HUES48 (cell line): ENCODE measurements at regions not wholly inside any gene's neighbourhood (a gene's known extent, or its start where the extent isn't known, plus 50 kb on each side); places are given as distances from the start of the nearest gene placed in this dataset.
"Not testable (repeated sequence)": the region's sequence is repeated elsewhere in the genome, so short reads cannot be mapped to it uniquely, and the experiment has no call there.

Experiments used
- H3K27ac ChIP-seq: one replicate; pipeline ENCODE4 v1.7.0; 2013; ENCODE audit warnings: low read depth, low read length, inconsistent platforms
- H3K27me3 ChIP-seq: 2 replicates; pipeline ENCODE4 v1.6.1; 2013; ENCODE audit warnings: mild to moderate bottlenecking, low read length; ENCODE audit not compliant: control insufficient read depth, insufficient read depth
- H3K36me3 ChIP-seq: 2 replicates; pipeline ENCODE4 v1.6.1; 2013; ENCODE audit warnings: low read length; ENCODE audit not compliant: control insufficient read depth, insufficient read depth
- H3K4me1 ChIP-seq: 2 replicates; pipeline ENCODE4 v1.6.1; 2013; ENCODE audit warnings: mild to moderate bottlenecking, low read length; ENCODE audit not compliant: control insufficient read depth, insufficient read depth
- H3K4me3 ChIP-seq: 2 replicates; pipeline ENCODE4 v1.5.1; 2013; ENCODE audit warnings: mild to moderate bottlenecking, low read depth, low read length
- H3K9ac ChIP-seq: 2 replicates; pipeline ENCODE4 v1.6.1; 2013; ENCODE audit warnings: mild to moderate bottlenecking, low read depth, low read length, moderate library complexity
- H3K9me3 ChIP-seq: 2 replicates; pipeline ENCODE4 v1.6.1; 2013; ENCODE audit warnings: low read length; ENCODE audit not compliant: control insufficient read depth, insufficient read depth

DNA sequence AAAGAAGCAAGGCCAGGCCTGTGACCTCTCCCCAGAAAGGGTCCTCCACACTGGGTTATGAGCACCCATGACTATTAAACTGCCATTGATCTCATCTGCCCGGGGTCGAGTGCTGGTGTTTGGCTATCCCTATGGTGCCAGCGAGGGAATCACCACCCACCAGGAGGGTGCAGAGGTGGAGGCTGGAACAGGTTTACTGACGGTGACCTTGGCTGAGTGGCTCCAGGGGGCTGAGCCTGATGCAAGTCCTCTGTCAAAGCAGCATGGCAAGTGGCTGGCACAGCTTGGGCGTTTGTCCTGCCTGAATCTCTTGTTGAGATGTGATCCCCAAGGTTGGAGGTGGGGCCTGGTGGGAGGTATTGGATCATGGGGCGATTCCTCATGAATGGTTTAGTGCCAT is 196.4 kb upstream of the HDAC4 start:
- H3K4me1 ChIP-seq, result peaks cover 4% of the 10 kb centered on the region; the same call in 1 of the 2 replicates
- 0 out of 2 replicates have a peak, but pooled peaks cover 1% of the 10 kb centered on the region for H3K27me3 ChIP-seq
- H3K4me3 ChIP-seq, result no peak overlapping the region
- no peak overlapping the region for H3K27ac ChIP-seq
- H3K9me3 ChIP-seq, result peaks cover 3% of the 10 kb centered on the region; the same call in 1 of the 2 replicates
- H3K9ac ChIP-seq, result no peak overlapping the region
- no peaks in the 10 kb centered on the region for H3K36me3 ChIP-seq

DNA sequence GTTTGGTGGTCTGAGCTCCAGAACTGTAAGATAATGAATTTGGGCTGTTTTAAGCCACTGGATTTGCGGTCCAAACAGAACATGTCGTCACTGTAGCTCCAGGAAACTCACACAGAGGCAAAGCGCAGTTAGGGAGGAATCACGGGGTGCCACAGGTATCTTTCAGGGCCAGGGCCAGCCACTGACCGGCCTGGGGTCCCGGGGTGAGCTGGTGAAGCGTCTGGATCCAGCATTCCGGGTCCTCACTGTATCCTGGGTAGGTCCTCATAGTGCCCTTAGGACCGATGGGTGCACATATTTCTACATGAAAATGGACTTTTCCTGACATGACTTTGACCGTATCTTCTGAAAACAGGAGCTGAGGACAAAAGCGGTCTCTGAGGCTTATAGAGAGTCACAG is 196.0 kb upstream of the HDAC4 start:
- H3K27me3 ChIP-seq, result no peaks in the 10 kb centered on the region
- H3K4me1 ChIP-seq, result peaks cover 1% of the 10 kb centered on the region; the same call in 1 of the 2 replicates

DNA sequence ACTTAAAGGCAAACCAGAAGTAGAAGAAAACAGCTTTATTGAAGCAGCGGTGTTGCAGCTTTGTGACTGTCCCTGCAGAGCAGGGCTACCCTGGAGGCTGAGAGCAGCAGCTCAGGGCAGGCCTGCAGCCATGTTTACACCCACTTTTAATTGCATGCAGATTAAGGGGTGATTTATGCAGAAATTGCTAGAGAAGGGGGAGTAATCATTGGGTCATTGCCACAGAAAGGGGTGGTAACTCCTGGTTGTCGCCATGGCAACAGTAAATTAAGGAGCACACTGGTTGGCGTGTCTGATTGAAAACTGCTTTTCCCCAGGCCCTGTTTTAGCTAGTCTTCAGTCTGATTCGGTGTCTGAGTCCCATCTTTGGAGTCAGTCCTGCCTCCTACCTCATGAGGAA is 195.4 kb upstream of the HDAC4 start:
- Histone ChIP-seq H3K4me3 (no peak overlapping the region), H3K9me3 (peaks cover 6% of the 10 kb centered on the region), H3K9ac (no peak overlapping the region), H3K27ac (no peak overlapping the region), H3K36me3 (no peaks in the 10 kb centered on the region), H3K27me3 (no peaks in the 10 kb centered on the region), H3K4me1 (no peaks in the 10 kb centered on the region)

More for the DNA sequence above, 196.0 kb upstream of the HDAC4 start:
- Histone ChIP-seq H3K36me3 (no peaks in the 10 kb centered on the region), H3K27ac (no peak overlapping the region), H3K9me3 (peaks cover 6% of the 10 kb centered on the region; the same call in 1 of the 2 replicates), H3K9ac (no peak overlapping the region), H3K4me3 (no peak overlapping the region)

DNA sequence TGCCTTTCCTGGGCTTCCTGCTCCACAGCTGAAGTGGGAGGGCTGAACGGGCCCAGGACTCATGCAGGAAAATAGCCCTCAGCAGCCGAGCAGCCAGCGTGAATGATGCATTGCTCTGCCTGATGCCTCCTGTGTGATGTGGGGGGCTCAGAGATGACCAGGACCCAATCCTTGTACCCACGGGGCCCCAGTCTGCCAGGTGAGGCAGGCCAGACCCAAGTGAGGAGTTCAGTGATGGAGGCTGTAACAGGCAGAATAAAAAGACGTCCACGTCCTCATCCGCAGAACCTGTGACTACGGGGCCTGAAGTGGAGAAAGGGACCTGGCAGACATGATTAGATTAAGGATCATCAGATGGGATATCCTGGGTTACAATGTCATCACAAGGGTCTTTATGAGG is 194.9 kb upstream of the HDAC4 start:
- Histone ChIP-seq H3K9me3 (peaks cover 11% of the 10 kb centered on the region), H3K4me3 (no peak overlapping the region), H3K27ac (no peak overlapping the region), H3K4me1 (no peaks in the 10 kb centered on the region), H3K9ac (no peak overlapping the region), H3K27me3 (no peaks in the 10 kb centered on the region), H3K36me3 (no peaks in the 10 kb centered on the region)

DNA sequence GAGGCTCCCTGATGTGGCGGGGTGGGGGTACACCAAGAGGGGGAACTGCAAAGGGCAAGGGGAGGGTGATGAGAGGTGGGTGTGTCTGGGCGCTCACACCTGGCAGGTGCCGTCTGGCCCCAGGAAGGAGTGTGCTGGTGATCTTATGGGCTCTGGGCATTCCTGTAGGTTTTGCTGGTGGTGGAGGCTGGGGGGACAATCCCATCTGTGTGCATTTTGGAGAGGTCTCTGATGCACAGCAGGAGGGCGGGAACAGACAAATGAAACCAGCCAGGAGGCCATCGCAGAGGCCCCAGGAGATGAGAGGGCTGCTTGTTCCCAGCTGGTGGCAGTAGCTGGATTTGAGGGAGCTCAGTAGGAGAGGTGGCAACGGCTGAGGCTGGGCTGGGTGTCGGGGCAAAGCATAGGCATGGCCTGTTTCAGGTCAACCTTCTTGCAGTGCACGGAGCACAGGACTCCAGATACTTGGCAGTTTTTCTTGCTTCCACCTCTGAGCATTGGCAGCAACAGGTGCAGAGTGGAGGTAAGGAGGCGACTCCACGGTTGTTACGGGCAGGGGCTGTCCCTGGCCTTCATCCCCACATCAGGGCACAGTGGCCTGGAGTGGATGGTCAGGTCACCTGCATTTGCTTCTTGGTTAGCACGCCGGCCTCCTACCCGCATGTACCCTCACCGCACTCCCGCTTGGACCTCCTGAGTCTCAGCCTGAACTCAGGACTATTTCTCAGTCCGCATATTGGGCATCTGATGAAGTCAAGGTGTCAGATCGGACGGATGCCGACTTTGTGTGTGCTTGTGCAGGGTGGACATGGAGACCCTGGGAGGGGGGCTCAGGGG is 194.2 kb upstream of the HDAC4 start:
- no peaks in the 10 kb centered on the region for H3K36me3 ChIP-seq
- no peak overlapping the region for H3K9ac ChIP-seq
- peaks cover 11% of the 10 kb centered on the region for H3K9me3 ChIP-seq
- H3K4me3 ChIP-seq, result no peak overlapping the region
- no peaks in the 10 kb centered on the region for H3K27me3 ChIP-seq
- H3K4me1 ChIP-seq, result no peaks in the 10 kb centered on the region
- no peak overlapping the region for H3K27ac ChIP-seq

DNA sequence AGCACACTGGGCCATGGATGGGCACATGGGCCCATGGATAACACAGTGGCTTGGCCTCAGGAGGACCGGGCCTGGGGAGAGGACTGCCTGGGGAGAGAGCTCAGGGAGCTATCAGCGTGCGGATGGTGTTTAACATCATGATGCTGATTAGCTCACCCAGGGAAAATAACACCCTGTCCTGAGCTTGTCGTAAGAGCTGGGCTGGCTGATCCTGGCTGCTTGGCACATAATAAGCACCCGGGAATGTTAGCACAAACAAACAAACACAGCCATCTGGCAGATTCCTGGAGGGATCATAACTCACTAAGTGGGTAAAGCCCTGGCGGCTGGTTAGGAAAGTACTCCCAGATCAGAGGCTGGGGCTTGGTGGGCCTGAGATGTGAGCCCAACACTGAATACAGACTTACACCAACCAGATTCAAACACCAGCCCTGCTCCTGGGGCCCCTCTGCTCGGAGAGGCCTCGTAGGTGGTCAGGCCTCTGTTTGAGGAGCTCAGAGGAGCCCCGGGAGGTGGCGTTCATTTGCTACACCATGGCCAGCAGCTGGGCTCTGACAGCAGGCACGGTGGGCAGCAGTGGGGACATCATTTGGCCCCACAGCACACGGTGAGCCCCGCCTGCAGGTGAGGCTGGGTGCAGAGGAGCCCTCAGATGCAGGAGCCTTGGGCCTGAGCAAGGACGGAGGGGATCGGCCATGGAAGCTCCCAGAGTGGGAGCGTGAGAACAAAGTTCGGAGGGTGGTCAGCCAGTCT is 193.4 kb upstream of the HDAC4 start:
- H3K27ac ChIP-seq, result no peak overlapping the region

DNA sequence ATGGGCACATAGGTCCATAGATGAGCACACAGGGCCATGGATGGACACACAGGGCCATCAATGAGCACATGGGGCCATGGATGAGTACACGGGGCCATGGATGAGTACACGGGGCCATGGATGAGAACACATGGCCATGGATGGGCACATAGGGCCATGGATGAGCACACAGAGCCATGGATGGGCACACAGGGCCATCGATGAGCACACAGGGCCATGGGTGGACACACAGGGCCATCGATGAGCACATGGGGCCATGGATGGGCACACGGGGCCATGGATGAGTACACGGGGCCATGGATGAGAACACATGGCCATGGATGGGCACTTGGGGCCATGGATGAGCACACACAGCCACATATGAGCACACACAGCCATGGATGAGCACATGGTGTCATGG is 192.6 kb upstream of the HDAC4 start:
- Histone ChIP-seq H3K4me1 (no peaks in the 10 kb centered on the region), H3K27ac (no peak overlapping the region), H3K9me3 (peaks cover 11% of the 10 kb centered on the region), H3K27me3 (no peaks in the 10 kb centered on the region), H3K36me3 (no peaks in the 10 kb centered on the region), H3K9ac (no peak overlapping the region), H3K4me3 (no peak overlapping the region)

More for the DNA sequence above, 193.4 kb upstream of the HDAC4 start:
- no peaks in the 10 kb centered on the region for H3K4me1 ChIP-seq
- no peaks in the 10 kb centered on the region for H3K36me3 ChIP-seq
- no peaks in the 10 kb centered on the region for H3K27me3 ChIP-seq
- H3K9me3 ChIP-seq, result peaks cover 11% of the 10 kb centered on the region
- H3K9ac ChIP-seq, result no peak overlapping the region
- H3K4me3 ChIP-seq, result no peak overlapping the region

DNA sequence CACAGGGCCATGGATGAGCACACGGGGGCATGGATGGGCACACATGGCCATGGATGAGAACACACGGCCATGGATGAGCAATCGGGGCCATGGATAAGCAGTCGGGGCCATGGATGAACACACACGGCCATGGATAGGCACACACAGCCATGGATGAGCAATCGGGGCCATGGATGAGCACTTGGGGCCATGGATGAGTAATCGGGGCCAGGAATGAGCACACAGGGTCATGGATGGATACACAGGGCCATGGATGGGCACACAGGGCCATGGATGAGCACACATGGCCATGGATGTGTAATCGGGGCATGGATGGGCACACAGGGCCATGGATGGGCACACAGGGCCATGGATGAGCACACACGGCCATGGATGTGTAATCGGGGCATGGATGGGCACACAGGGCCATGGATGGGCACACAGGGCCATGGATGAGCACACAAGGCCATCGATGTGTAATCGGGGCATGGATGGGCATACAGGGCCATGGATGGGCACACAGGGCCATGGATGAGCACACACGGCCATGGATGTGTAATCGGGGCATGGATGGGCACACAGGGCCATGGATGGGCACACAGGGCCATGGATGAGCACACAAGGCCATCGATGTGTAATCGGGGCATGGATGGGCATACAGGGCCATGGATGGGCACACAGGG is 191.9 kb upstream of the HDAC4 start:
- not testable (repeated sequence) for H3K4me3 ChIP-seq, H3K9ac ChIP-seq, H3K4me1 ChIP-seq, H3K27me3 ChIP-seq, H3K36me3 ChIP-seq, H3K27ac ChIP-seq
- peaks cover 11% of the 10 kb centered on the region for H3K9me3 ChIP-seq

DNA sequence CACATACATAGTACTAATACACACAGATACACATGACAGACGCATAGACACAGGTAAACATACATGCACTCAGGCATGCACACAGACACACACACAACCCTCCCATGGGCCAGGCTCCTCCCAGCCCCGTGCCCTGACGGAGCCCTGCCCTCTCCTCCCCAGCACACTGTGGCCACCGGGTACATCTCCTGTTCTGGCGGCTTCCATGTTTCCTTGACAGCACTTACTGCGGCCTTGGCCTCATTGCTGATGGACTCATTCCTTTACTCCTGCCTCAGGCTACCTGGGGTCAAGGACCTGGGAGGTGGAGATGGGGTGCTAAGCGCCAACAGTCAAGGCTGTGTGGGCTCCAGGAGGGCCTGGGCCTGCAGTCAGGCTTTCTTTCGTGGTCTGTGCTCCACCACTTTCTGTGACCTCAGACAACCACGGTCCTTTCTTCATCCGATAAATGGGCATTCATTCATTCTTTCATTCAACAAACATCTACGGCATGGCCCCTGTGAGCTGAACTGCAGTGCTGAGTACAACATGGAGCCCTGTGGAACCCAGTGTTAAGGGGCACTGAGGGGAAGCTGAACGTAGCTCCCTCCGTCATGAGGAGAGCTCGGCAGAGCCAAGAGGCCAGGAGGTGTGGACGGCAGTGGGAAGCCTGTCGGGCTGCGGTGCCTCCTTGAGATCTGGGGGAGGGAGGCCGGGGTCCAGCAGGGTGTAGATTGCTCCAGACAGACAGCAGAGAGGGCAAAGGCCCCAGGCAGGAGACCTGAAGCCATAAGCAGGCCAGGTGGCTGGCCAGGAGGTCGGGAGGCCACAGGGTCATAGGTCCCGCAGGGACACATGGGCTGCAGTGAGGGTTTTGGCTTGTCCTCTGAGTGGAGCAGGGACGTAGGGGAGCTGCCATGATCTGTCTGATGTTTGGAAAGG is 190.4 kb upstream of the HDAC4 start:
- Histone ChIP-seq H3K36me3 (no peaks in the 10 kb centered on the region), H3K27ac (no peak overlapping the region), H3K9ac (no peak overlapping the region), H3K4me1 (no peaks in the 10 kb centered on the region), H3K4me3 (no peak overlapping the region), H3K9me3 (peaks cover 11% of the 10 kb centered on the region), H3K27me3 (no peaks in the 10 kb centered on the region)

DNA sequence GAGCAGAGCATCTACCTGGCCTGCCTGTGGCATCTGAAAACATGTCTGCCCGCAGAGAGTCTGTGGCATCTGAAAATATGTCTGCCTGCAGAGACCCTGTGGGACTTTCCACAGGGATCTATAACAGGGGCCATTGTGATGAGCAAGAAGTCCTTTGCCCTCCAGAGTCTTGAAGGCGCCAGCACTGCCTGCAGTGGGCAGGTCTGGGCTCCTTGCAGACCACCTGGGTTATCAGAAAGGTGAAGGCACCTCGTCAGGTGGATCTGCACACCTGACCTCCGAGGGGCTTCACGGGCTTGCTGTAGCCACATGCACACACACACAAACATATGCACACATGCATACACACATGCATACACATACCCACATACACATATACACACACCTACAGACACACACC is 189.5 kb upstream of the HDAC4 start:
- Histone ChIP-seq H3K27me3 (no peaks in the 10 kb centered on the region), H3K4me1 (no peaks in the 10 kb centered on the region), H3K9me3 (peaks cover 11% of the 10 kb centered on the region), H3K36me3 (no peaks in the 10 kb centered on the region), H3K4me3 (no peak overlapping the region), H3K27ac (no peak overlapping the region), H3K9ac (no peak overlapping the region)
